ENCODE measurements at regions not wholly inside any gene's neighbourhood (a gene's known extent, or its start where the extent isn't known, plus 50 kb on each side); places are given as distances from the start of the nearest gene placed in this dataset.

- no peak for TF ChIP-seq POLR2A (IDR thresholded peaks at IDR 0.05)
- TF ChIP-seq CTCF (IDR thresholded peaks at IDR 0.05): no peak
These were observed 59.3 kb upstream of the ECHDC3 start for GRCh38 chr10:11682851-11683250.
